H9 (cell line): ENCODE measurements at regions not wholly inside any gene's neighbourhood (a gene's known extent, or its start where the extent isn't known, plus 50 kb on each side); places are given as distances from the start of the nearest gene placed in this dataset.

ENCODE experiments used
- DNase-seq: peaks from one replicate; pipeline ENCODE4 v3.0.0-alpha.2; 2017
- H2AFZ ChIP-seq: one replicate; pipeline ENCODE4 v1.6.1; 2013; ENCODE audit warnings: mild to moderate bottlenecking, low read length, control low read depth, moderate library complexity
- H2AK5ac ChIP-seq: 2 replicates; pipeline ENCODE4 v1.6.1; 2013; ENCODE audit warnings: low read length, control low read depth, mixed read lengths; ENCODE audit not compliant: insufficient read length
- H2BK120ac ChIP-seq: one replicate; pipeline ENCODE4 v1.6.1; 2013; ENCODE audit warnings: low read depth, mild to moderate bottlenecking, low read length, control low read depth, inconsistent platforms; ENCODE audit not compliant: poor library complexity, severe bottlenecking
- H2BK12ac ChIP-seq: 2 replicates; pipeline ENCODE4 v1.6.1; 2013; ENCODE audit warnings: low read length, control low read depth, mixed read lengths, low read depth; ENCODE audit not compliant: insufficient read length
- H2BK15ac ChIP-seq: 2 replicates; pipeline ENCODE4 v1.6.1; 2013; ENCODE audit warnings: low read depth, low read length, control low read depth
- H2BK20ac ChIP-seq: one replicate; pipeline ENCODE4 v1.6.1; 2013; ENCODE audit warnings: low read depth, mild to moderate bottlenecking, low read length, control low read depth, inconsistent platforms; ENCODE audit not compliant: poor library complexity, severe bottlenecking
- H2BK5ac ChIP-seq: 2 replicates; pipeline ENCODE4 v1.6.1; 2013; ENCODE audit warnings: low read length, control low read depth, mixed read lengths; ENCODE audit not compliant: insufficient read length
- H3K14ac ChIP-seq: 2 replicates; pipeline ENCODE4 v1.6.1; 2013; ENCODE audit warnings: low read length, control low read depth; ENCODE audit not compliant: insufficient read depth
- H3K18ac ChIP-seq: 2 replicates; pipeline ENCODE4 v1.6.1; 2013; ENCODE audit warnings: low read depth, mild to moderate bottlenecking, mixed read lengths, low read length, control low read depth; ENCODE audit not compliant: insufficient read length
- H3K23ac ChIP-seq: 2 replicates; pipeline ENCODE4 v1.6.1; 2013; ENCODE audit warnings: low read length, control low read depth, mixed read lengths, low read depth; ENCODE audit not compliant: insufficient read length
- H3K23me2 ChIP-seq: 2 replicates; pipeline ENCODE4 v1.6.1; 2013; ENCODE audit warnings: low read depth, mild to moderate bottlenecking, mixed read lengths, low read length, control low read depth; ENCODE audit not compliant: insufficient read length, poor library complexity, severe bottlenecking
- H3K27ac ChIP-seq: 2 replicates; pipeline ENCODE4 v1.5.1; 2013; ENCODE audit warnings: low read length, control low read depth, mixed read lengths, low read depth; ENCODE audit not compliant: insufficient read length
- H3K27me3 ChIP-seq: 2 replicates; pipeline ENCODE4 v1.6.1; 2013; ENCODE audit warnings: low read length, control low read depth, inconsistent platforms; ENCODE audit not compliant: insufficient read depth
- H3K4ac ChIP-seq: 2 replicates; pipeline ENCODE4 v1.6.1; 2013; ENCODE audit warnings: low read depth, mild to moderate bottlenecking, control low read depth, inconsistent platforms, low read length, moderate library complexity
- H3K4me1 ChIP-seq: 2 replicates; pipeline ENCODE4 v1.6.1; 2013; ENCODE audit warnings: low read length, control low read depth, inconsistent platforms; ENCODE audit not compliant: insufficient read depth
- H3K4me2 ChIP-seq: 2 replicates; pipeline ENCODE4 v1.6.1; 2013; ENCODE audit warnings: low read length, control low read depth, mixed read lengths; ENCODE audit not compliant: insufficient read length, insufficient read depth
- H3K56ac ChIP-seq: 2 replicates; pipeline ENCODE4 v1.6.1; 2013; ENCODE audit warnings: low read depth, mild to moderate bottlenecking, mixed read lengths, low read length, control low read depth; ENCODE audit not compliant: insufficient read length
- H3K79me1 ChIP-seq: 2 replicates; pipeline ENCODE4 v1.6.1; 2013; ENCODE audit warnings: low read depth, mild to moderate bottlenecking, moderate library complexity, low read length, control low read depth, inconsistent platforms; ENCODE audit not compliant: insufficient read depth, poor library complexity, severe bottlenecking
- H3K79me2 ChIP-seq: 2 replicates; pipeline ENCODE4 v1.6.1; 2013; ENCODE audit warnings: low read length, control low read depth, inconsistent platforms; ENCODE audit not compliant: insufficient read depth
- H3K9ac ChIP-seq: 2 replicates; pipeline ENCODE4 v1.6.1; 2013; ENCODE audit warnings: low read length, control low read depth, mixed read lengths; ENCODE audit not compliant: insufficient read length; ENCODE audit errors: extremely low read depth
- H3K9me3 ChIP-seq: one replicate; pipeline ENCODE4 v1.6.1; 2013; ENCODE audit warnings: low read depth, low read length, inconsistent platforms; ENCODE audit not compliant: control insufficient read depth
- H3T11ph ChIP-seq: one replicate; pipeline ENCODE4 v1.6.1; 2013; ENCODE audit warnings: mild to moderate bottlenecking, low read length, control low read depth, inconsistent platforms
- H4K20me1 ChIP-seq: one replicate; pipeline ENCODE4 v1.6.1; 2013; ENCODE audit not compliant: control insufficient read depth, insufficient read length, insufficient read depth
- H4K5ac ChIP-seq: 2 replicates; pipeline ENCODE4 v1.6.1; 2013; ENCODE audit warnings: low read depth, mild to moderate bottlenecking, mixed read lengths, low read length, control low read depth; ENCODE audit not compliant: insufficient read length
- H4K8ac ChIP-seq: replicated peaks from 2 replicates; pipeline ENCODE4 v1.6.1; 2013; ENCODE audit warnings: low read length, control low read depth, mixed read lengths, low read depth; ENCODE audit not compliant: insufficient read length
- H4K91ac ChIP-seq: 2 replicates; pipeline ENCODE4 v1.6.1; 2013; ENCODE audit warnings: low read depth, mild to moderate bottlenecking, moderate library complexity, mixed read lengths, low read length, control low read depth; ENCODE audit not compliant: insufficient read length
- H3K27ac Mint-ChIP-seq, 3 experiments: 2 replicates in 2 of 3; 3 replicates in 1 of 3; pipeline ENCODE4 v1.8.0; 2020 to 2021; ENCODE audit warnings: mixed read lengths in 3 of 3, mild to moderate bottlenecking in 1 of 3, moderate library complexity in 1 of 3
- H3K27me3 Mint-ChIP-seq: 2 replicates; pipeline ENCODE4 v1.8.0; 2021; ENCODE audit warnings: low read depth, mild to moderate bottlenecking, moderate library complexity, mixed read lengths
- H3K36me3 Mint-ChIP-seq, 3 experiments: 2 replicates in 2 of 3; 3 replicates in 1 of 3; pipeline ENCODE4 v1.8.0; 2020 to 2021; ENCODE audit warnings: low read depth in 3 of 3, mixed read lengths in 3 of 3; ENCODE audit not compliant: insufficient read depth in 1 of 3
- H3K4me1 Mint-ChIP-seq, 2 experiments: 2 replicates each; pipeline ENCODE4 v1.8.0; 2020; ENCODE audit warnings: mixed read lengths in 2 of 2
- H3K4me3 Mint-ChIP-seq, 2 experiments: 2 replicates in 1 of 2; 3 replicates in 1 of 2; pipeline ENCODE4 v1.8.0; 2020 to 2021; ENCODE audit warnings: mild to moderate bottlenecking in 2 of 2, mixed read lengths in 2 of 2, moderate library complexity in 1 of 2
- H3K9me3 Mint-ChIP-seq, 2 experiments: 2 replicates in 1 of 2; 3 replicates in 1 of 2; pipeline ENCODE4 v1.8.0; 2020; ENCODE audit warnings: mild to moderate bottlenecking in 2 of 2, mixed read lengths in 2 of 2, moderate library complexity in 1 of 2
- CTCF ChIP-seq: fragments of 200-600 bp; sonication (generic); conservative IDR thresholded peaks from 3 replicates; pipeline ENCODE4 v1.8.0; 2021; ENCODE audit warnings: antibody characterized with exemption, mild to moderate bottlenecking
- WGBS: extraction: QIAGEN DNeasy Blood & Tissue Kit; methylation state at CpG from one replicate; pipeline ENCODE4 v1.1.7; 2013; ENCODE audit warnings: missing lambda C conversion rate, low lambda C conversion rate, mixed read lengths; ENCODE audit not compliant: insufficient read length; ENCODE audit errors: extremely low coverage; 5-methylcytosine and 5-hydroxymethylcytosine counted together

- H3K18ac ChIP-seq: no peak overlapping the region
- no peak overlapping the region for H4K5ac ChIP-seq
- no peaks in the 10 kb centered on the region for H3K27me3 ChIP-seq
- H3K4me3 Mint-ChIP-seq: no peak overlapping the region
- H2BK20ac ChIP-seq: no peak overlapping the region
- peak; percentile 53 for TF ChIP-seq CTCF
- H2BK5ac ChIP-seq: no peak overlapping the region
- no peak overlapping the region for H3K27ac Mint-ChIP-seq
- no CpG with 5 or more reads among the region's 3 CpGs for WGBS
- no peak for DNase-seq
- no peaks in the 10 kb centered on the region for H3K9me3 ChIP-seq
- no peaks in the 10 kb centered on the region for H3K27me3 Mint-ChIP-seq
- H3K4me1 ChIP-seq: no peaks in the 10 kb centered on the region; the same call in 1 of the 2 replicates
- no peaks in the 10 kb centered on the region for H4K20me1 ChIP-seq
- no peak overlapping the region for H2BK15ac ChIP-seq
- H3K79me2 ChIP-seq: peaks cover 21% of the 10 kb centered on the region; the same call in 1 of the 2 replicates
- no peak overlapping the region for H3K56ac ChIP-seq
- no peak overlapping the region for H3T11ph ChIP-seq
- no peak overlapping the region for H3K23ac ChIP-seq
- no peak overlapping the region for H3K4me2 ChIP-seq
- no peak overlapping the region for H3K4ac ChIP-seq
- H3K23me2 ChIP-seq: no peaks in the 10 kb centered on the region
- H2BK12ac ChIP-seq: no peak overlapping the region
- no peak overlapping the region for H3K9ac ChIP-seq
- H2AK5ac ChIP-seq: no peak overlapping the region
- H4K8ac ChIP-seq: no peak overlapping the region
- H3K27ac ChIP-seq: no peak overlapping the region
- H2BK120ac ChIP-seq: no peak overlapping the region
- no peak overlapping the region for H4K91ac ChIP-seq
- H3K36me3 Mint-ChIP-seq: peaks cover 5 to 18% (median 10%) of the 10 kb centered on the region in 3 experiments; a peak in 6 of 7 replicates
- no peak overlapping the region for H3K14ac ChIP-seq
- H3K9me3 Mint-ChIP-seq: peaks cover 25 to 46% of the 10 kb centered on the region in 2 experiments
- H2AFZ ChIP-seq: no peak overlapping the region
- peaks cover 13 to 15% of the 10 kb centered on the region in 2 experiments for H3K4me1 Mint-ChIP-seq
- H3K79me1 ChIP-seq: no peaks in the 10 kb centered on the region
These were observed 81.2 kb upstream of the GPM6B start for GRCh38 chrX:13898083-13898482.
